SK-N-SH (cell line): ENCODE measurements at regions not wholly inside any gene's neighbourhood (a gene's known extent, or its start where the extent isn't known, plus 50 kb on each side); places are given as distances from the start of the nearest gene placed in this dataset.

Experiments
- CTCF ChIA-PET: fragments of 300-600, 350-600 bp; formaldehyde crosslinking; extraction: SDS; loops from one replicate; lab custom pipeline; 2021; lab: Yijun Ruan, JAX
- POLR2A ChIA-PET: fragments of 350-600 bp; sonication (Branson Sonifier 250); formaldehyde crosslinking; extraction: SDS; loops from one replicate; lab custom pipeline; 2020; ENCODE audit warnings: antibody characterized with exemption, inconsistent platforms; lab: Yijun Ruan, JAX
- DNase-seq: peaks from one replicate; pipeline ENCODE4 v3.0.0; 2012
- H2AFZ ChIP-seq: fragments of 200-600 bp; sonication (generic); 2 replicates; pipeline ENCODE4 v1.8.1; 2016; ENCODE audit warnings: antibody characterized with exemption, mild to moderate bottlenecking, low read depth
- H3F3A ChIP-seq: fragments of 200-600 bp; sonication (generic); replicated peaks from 2 replicates; pipeline ENCODE3; 2016; ENCODE audit warnings: antibody characterized with exemption, mild to moderate bottlenecking; ENCODE audit not compliant: insufficient read depth
- H3K27ac ChIP-seq, 2 experiments: fragments of 200-500 bp in 1 of 2; fragments of 200-600 bp in 1 of 2; sonication (Bioruptor generic) in 1 of 2; sonication (generic), shearing (Covaris generic) in 1 of 2; 2 replicates each; pipeline versions ENCODE4 v1.5.1 to v1.6.1; 2014 to 2016; ENCODE audit warnings: low read depth in 2 of 2, inconsistent platforms in 1 of 2, low read length in 1 of 2, mild to moderate bottlenecking in 1 of 2, mixed read lengths in 1 of 2
- H3K27me3 ChIP-seq: fragments of 200-600 bp; sonication (generic), shearing (Covaris generic); 2 replicates; pipeline ENCODE4 v1.6.1; 2016; ENCODE audit warnings: mixed run types; ENCODE audit not compliant: insufficient read depth
- H3K36me3 ChIP-seq, 2 experiments: fragments of 200-500 bp in 1 of 2; fragments of 200-600 bp in 1 of 2; sonication (Bioruptor generic) in 1 of 2; sonication (generic) in 1 of 2; replicated peaks in 1 of 2; 2 replicates each; pipeline versions ENCODE3 to v1.5.1; 2014 to 2016; ENCODE audit warnings: low read length in 1 of 2, mild to moderate bottlenecking in 1 of 2; ENCODE audit not compliant: insufficient read depth in 2 of 2, control insufficient read depth in 1 of 2
- H3K4me1 ChIP-seq, 2 experiments: fragments of 200-500 bp in 1 of 2; fragments of 200-600 bp in 1 of 2; sonication (Bioruptor generic) in 1 of 2; sonication (generic), shearing (Covaris generic) in 1 of 2; 2 replicates each; pipeline versions ENCODE4 v1.5.1 to v1.6.1; 2014 to 2016; ENCODE audit warnings: low read depth in 1 of 2, low read length in 1 of 2, mixed run types in 1 of 2; ENCODE audit not compliant: insufficient read depth in 2 of 2, control insufficient read depth in 1 of 2
- H3K4me2 ChIP-seq: fragments of 200-600 bp; sonication (generic), shearing (Covaris generic); 2 replicates; pipeline ENCODE4 v1.6.1; 2017; ENCODE audit warnings: mixed run types
- H3K4me3 ChIP-seq, 2 experiments: fragments of 200-500 bp in 1 of 2; fragments of 200-600 bp in 1 of 2; sonication (Bioruptor generic) in 1 of 2; sonication (generic), shearing (Covaris generic) in 1 of 2; 2 replicates each; pipeline versions ENCODE4 v1.5.1 to v1.8.1; 2014 to 2016; ENCODE audit warnings: low read depth in 2 of 2, inconsistent platforms in 1 of 2, low read length in 1 of 2, mild to moderate bottlenecking in 1 of 2, mixed read lengths in 1 of 2, moderate library complexity in 1 of 2
- H3K79me2 ChIP-seq: fragments of 200-600 bp; sonication (generic); 2 replicates; pipeline ENCODE4 v1.8.1; 2017; ENCODE audit warnings: mild to moderate bottlenecking; ENCODE audit not compliant: insufficient read depth
- H3K9ac ChIP-seq: fragments of 200-600 bp; sonication (generic); 2 replicates; pipeline ENCODE4 v1.6.1; 2017; ENCODE audit warnings: mixed run types
- H3K9me2 ChIP-seq: fragments of 200-600 bp; sonication (generic); 2 replicates; pipeline ENCODE4 v1.6.1; 2017; ENCODE audit warnings: mixed run types
- H3K9me3 ChIP-seq: fragments of 200-600 bp; sonication (generic); 2 replicates; pipeline ENCODE4 v1.6.1; 2017; ENCODE audit warnings: mixed run types, mild to moderate bottlenecking, moderate library complexity
- H4K20me1 ChIP-seq: fragments of 200-600 bp; sonication (generic); 2 replicates; pipeline ENCODE4 v1.6.1; 2017; ENCODE audit warnings: mild to moderate bottlenecking, mixed run types; ENCODE audit not compliant: insufficient read depth
- CTCF ChIP-seq: fragments of 200-600 bp; sonication (generic); IDR thresholded peaks from 2 replicates; pipeline ENCODE4 v1.6.1; 2017; ENCODE audit warnings: antibody characterized with exemption, mild to moderate bottlenecking, moderate library complexity
- ELF1 ChIP-seq: IDR thresholded peaks from 2 replicates; pipeline ENCODE4 v1.4.0; 2012
- EP300 ChIP-seq, 2 experiments: IDR thresholded peaks; 2 replicates each; pipeline versions ENCODE4 v1.4.0 to v1.6.1; 2012; ENCODE audit warnings: borderline replicate concordance in 1 of 2, low read depth in 1 of 2, low read length in 1 of 2
- EZH2phosphoT487 ChIP-seq: fragments of 200-600 bp; sonication (generic); IDR thresholded peaks from 2 replicates; pipeline ENCODE4 v1.6.1; 2017; ENCODE audit warnings: low read depth, mixed run types, mild to moderate bottlenecking, antibody characterized with exemption, moderate library complexity, borderline replicate concordance
- FOSL2 ChIP-seq: IDR thresholded peaks from 2 replicates; pipeline ENCODE4 v1.4.0; 2012; ENCODE audit warnings: low read depth, mild to moderate bottlenecking, moderate library complexity, borderline replicate concordance
- FOXJ3 ChIP-seq: sonication (generic); formaldehyde crosslinking; IDR thresholded peaks from 2 replicates; pipeline ENCODE4 v1.5.1; 2020; ENCODE audit warnings: mild to moderate bottlenecking, missing genetic modification reagents
- GABPA ChIP-seq: IDR thresholded peaks from 2 replicates; pipeline ENCODE4 v1.4.0; 2012; ENCODE audit warnings: low read depth, mild to moderate bottlenecking
- GATA2 ChIP-seq: sonication (generic); formaldehyde crosslinking; IDR thresholded peaks from 2 replicates; pipeline ENCODE4 v1.5.0; 2020; ENCODE audit warnings: mild to moderate bottlenecking, missing genetic modification reagents
- JUND ChIP-seq: IDR thresholded peaks from 2 replicates; pipeline ENCODE4 v1.4.0; 2012
- MAX ChIP-seq: IDR thresholded peaks from 2 replicates; pipeline ENCODE4 v1.4.0; 2012; ENCODE audit warnings: low read depth
- MXI1 ChIP-seq: IDR thresholded peaks from 2 replicates; pipeline ENCODE4 v1.6.1; 2012; ENCODE audit warnings: mild to moderate bottlenecking, low read depth, low read length, improper control_type of control experiment
- NFIC ChIP-seq: IDR thresholded peaks from 2 replicates; pipeline ENCODE4 v1.4.0; 2012; ENCODE audit warnings: borderline replicate concordance
- RAD21 ChIP-seq: IDR thresholded peaks from 2 replicates; pipeline ENCODE4 v1.6.1; 2012; ENCODE audit warnings: mild to moderate bottlenecking, low read length
- RXRA ChIP-seq: IDR thresholded peaks from 2 replicates; pipeline ENCODE4 v1.4.0; 2012; ENCODE audit warnings: low read depth, mild to moderate bottlenecking, borderline replicate concordance
- SIN3A ChIP-seq: IDR thresholded peaks from 2 replicates; pipeline ENCODE4 v1.6.1; 2012; ENCODE audit warnings: low read depth, mild to moderate bottlenecking, low read length, moderate library complexity, borderline replicate concordance
- TCF12 ChIP-seq: IDR thresholded peaks from 2 replicates; pipeline ENCODE4 v1.4.0; 2012
- TEAD4 ChIP-seq: IDR thresholded peaks from 2 replicates; pipeline ENCODE4 v1.4.0; 2012; ENCODE audit warnings: mild to moderate bottlenecking, borderline replicate concordance; ENCODE audit not compliant: insufficient read depth
- WGBS: methylation state at CpG from one replicate; pipeline ENCODE4 v1.1.6; 2017; ENCODE audit warnings: low lambda C conversion rate; 5-methylcytosine and 5-hydroxymethylcytosine counted together
- TF ChIP-seq, protein P1 (sequence below): IDR thresholded peaks from 2 replicates; pipeline ENCODE4 v1.6.1; 2012; ENCODE audit warnings: mild to moderate bottlenecking, low read depth, low read length, moderate library complexity

GRCh38 chr3:157586293-157586692 lies 83.1 kb upstream of the VEPH1 start:
- H3K4me2 ChIP-seq: no peak overlapping the region
- no peak overlapping the region for H3K27ac ChIP-seq
- no peaks in the 10 kb centered on the region for H4K20me1 ChIP-seq
- H3K9ac ChIP-seq: no peak overlapping the region
- no peaks in the 10 kb centered on the region for H3K79me2 ChIP-seq
- no peaks in the 10 kb centered on the region for H3K36me3 ChIP-seq
- TF ChIP-seq SIN3A (no peak), FOXJ3 (CRISPR knock-in tag) (no peak), MAX (no peak), TCF12 (no peak), EZH2phosphoT487 (no peak), GABPA (no peak), ELF1 (no peak), JUND (no peak), RAD21 (no peak), FOSL2 (no peak)
- TF ChIP-seq, protein P1, sequence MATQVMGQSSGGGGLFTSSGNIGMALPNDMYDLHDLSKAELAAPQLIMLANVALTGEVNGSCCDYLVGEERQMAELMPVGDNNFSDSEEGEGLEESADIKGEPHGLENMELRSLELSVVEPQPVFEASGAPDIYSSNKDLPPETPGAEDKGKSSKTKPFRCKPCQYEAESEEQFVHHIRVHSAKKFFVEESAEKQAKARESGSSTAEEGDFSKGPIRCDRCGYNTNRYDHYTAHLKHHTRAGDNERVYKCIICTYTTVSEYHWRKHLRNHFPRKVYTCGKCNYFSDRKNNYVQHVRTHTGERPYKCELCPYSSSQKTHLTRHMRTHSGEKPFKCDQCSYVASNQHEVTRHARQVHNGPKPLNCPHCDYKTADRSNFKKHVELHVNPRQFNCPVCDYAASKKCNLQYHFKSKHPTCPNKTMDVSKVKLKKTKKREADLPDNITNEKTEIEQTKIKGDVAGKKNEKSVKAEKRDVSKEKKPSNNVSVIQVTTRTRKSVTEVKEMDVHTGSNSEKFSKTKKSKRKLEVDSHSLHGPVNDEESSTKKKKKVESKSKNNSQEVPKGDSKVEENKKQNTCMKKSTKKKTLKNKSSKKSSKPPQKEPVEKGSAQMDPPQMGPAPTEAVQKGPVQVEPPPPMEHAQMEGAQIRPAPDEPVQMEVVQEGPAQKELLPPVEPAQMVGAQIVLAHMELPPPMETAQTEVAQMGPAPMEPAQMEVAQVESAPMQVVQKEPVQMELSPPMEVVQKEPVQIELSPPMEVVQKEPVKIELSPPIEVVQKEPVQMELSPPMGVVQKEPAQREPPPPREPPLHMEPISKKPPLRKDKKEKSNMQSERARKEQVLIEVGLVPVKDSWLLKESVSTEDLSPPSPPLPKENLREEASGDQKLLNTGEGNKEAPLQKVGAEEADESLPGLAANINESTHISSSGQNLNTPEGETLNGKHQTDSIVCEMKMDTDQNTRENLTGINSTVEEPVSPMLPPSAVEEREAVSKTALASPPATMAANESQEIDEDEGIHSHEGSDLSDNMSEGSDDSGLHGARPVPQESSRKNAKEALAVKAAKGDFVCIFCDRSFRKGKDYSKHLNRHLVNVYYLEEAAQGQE: no peak
- no peaks in the 10 kb centered on the region for H3K27me3 ChIP-seq
- no peaks in the 10 kb centered on the region for H3F3A ChIP-seq
- 90% methylated on average over 4 of the region's 5 CpGs for WGBS
- no peak for DNase-seq
- no peak overlapping the region for H2AFZ ChIP-seq
- POLR2A ChIA-PET: no interaction called here
- CTCF ChIA-PET: interaction anchor here (2.1 kb wide), 1 partner anchor 13 kb away, joined by 12 read pairs; no protein-coding TSS in a partner anchor
- no peak overlapping the region for H3K4me3 ChIP-seq
- H3K9me3 ChIP-seq: no peaks in the 10 kb centered on the region
- no peaks in the 10 kb centered on the region for H3K9me2 ChIP-seq
- peaks cover 0 to 4% of the 10 kb centered on the region in 2 experiments; a peak in 2 of 4 replicates for H3K4me1 ChIP-seq

- Histone ChIP-seq H3K9me2 (no peaks in the 10 kb centered on the region), H3K79me2 (no peaks in the 10 kb centered on the region), H4K20me1 (no peaks in the 10 kb centered on the region), H3K4me1 (peaks cover 0 to 4% of the 10 kb centered on the region in 2 experiments; a peak in 2 of 4 replicates), H3K9me3 (no peaks in the 10 kb centered on the region), H3K9ac (no peak overlapping the region), H3K36me3 (no peaks in the 10 kb centered on the region), H3K4me2 (no peak overlapping the region), H3K4me3 (no peak overlapping the region), H2AFZ (no peak overlapping the region), H3F3A (no peaks in the 10 kb centered on the region), H3K27me3 (no peaks in the 10 kb centered on the region), H3K27ac (no peak overlapping the region)
- 88% methylated on average over 12 of the region's 12 CpGs for WGBS
- no peak for DNase-seq
- ChIA-PET POLR2A (no interaction called here), CTCF (interaction anchor here (0.6 to 3.7 kb wide), 4 partner anchors 13 to 53 kb away, joined by 3 to 18 read pairs (median 7); no protein-coding TSS in a partner anchor)
- TF ChIP-seq NFIC: no peak
- TF ChIP-seq ELF1: no peak
- no peak for TF ChIP-seq GATA2 (CRISPR knock-in tag)
- TF ChIP-seq, protein P1: no peak
- no peak for TF ChIP-seq CTCF
- TF ChIP-seq EZH2phosphoT487: no peak
- TF ChIP-seq TEAD4: no peak
- no peak for TF ChIP-seq RXRA
- TF ChIP-seq EP300 (IDR thresholded peaks at IDR 0.05; ENCODE audit: borderline replicate concordance in 1 of 2, low read depth in 1 of 2, low read length in 1 of 2): no peak
- no peak for TF ChIP-seq MXI1
These were observed 82.2 kb upstream of the VEPH1 start for GRCh38 chr3:157585386-157585785.
